HG03342 (cell line): ENCODE measurements at regions not wholly inside any gene's neighbourhood (a gene's known extent, or its start where the extent isn't known, plus 50 kb on each side); places are given as distances from the start of the nearest gene placed in this dataset.
"Not testable (repeated sequence)": the region's sequence is repeated elsewhere in the genome, so short reads cannot be mapped to it uniquely, and the experiment has no call there.

ENCODE experiments used
- ATAC-seq: cut with Tn5 transposase; IDR thresholded peaks from one replicate; pipeline ENCODE4 v1.9.1; 2021; ENCODE audit warnings: mild to moderate bottlenecking, moderate library complexity; ENCODE audit not compliant: unreplicated experiment

DNA sequence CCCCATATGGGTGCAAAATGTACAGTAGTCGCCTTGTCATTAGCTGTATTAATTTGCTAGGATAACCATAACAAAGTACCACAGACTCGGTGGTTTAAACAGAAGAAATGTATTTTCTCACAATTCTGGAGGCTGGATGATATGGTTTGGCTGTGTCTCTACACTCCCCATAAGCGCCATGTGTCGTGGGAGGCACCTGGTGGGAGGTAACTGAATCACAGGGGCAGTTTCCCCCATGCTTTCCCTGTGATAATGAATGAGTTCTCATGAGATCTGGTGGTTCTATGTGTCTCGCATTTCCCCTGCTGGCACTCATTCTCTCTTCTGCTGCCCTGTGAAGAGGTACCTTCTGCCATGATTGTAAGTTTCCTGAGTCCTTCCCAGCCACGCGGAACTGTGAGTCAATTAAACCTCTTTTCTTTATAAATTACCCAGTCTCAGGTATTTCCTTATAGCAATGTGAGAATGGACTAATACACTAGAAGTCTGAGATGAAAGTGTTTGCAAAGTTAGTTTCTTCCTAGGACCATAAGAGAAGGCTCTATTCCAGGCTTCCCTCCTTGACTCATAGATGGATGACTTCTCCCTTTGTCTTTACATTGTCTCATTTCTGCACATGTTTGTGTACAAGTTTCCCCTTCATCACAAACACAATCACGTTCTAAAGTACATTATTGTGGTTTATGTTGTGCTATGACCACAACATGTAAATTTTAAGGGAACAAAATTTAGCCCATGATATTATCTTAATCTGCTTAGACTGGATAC is 1442.6 kb downstream of the SUCLG1 start:
- ATAC-seq = no peak

GRCh38 chr2:83015900-83016299 is 1443.2 kb downstream of the SUCLG1 start:
- ATAC-seq = no peak

GRCh38 chr2:83015035-83015715 is 1443.9 kb downstream of the SUCLG1 start:
- no peak for ATAC-seq

- no peak for ATAC-seq
Measured at GRCh38 chr2:83014462-83014861, 1444.6 kb downstream of the SUCLG1 start.

- ATAC-seq = no peak
Measured at GRCh38 chr2:83006961-83007360, 1452.1 kb downstream of the SUCLG1 start.

GRCh38 chr2:83003555-83003954 is 1455.5 kb downstream of the SUCLG1 start:
- no peak for ATAC-seq

DNA sequence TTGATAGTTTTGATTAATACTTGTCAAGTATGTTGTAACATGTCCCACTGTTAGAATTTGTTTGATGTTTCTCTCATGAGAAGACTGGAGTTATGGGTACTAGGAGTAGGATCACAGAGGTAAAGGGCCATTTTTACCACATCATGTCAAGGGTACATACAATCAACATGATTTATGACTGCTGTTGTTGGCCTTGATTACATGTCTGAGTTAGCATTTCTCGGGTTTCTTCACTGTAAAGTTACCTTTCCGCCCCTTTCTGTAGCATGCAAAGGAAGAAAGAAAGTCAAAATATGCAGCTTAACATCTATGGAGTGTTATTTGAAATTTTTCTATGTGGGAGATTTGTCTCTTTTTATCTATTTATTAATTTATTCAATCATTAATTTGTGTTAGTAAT is 1456.4 kb downstream of the SUCLG1 start:
- no peak for ATAC-seq

- ATAC-seq = no peak
Measured at GRCh38 chr2:82998781-82999180, 1460.3 kb downstream of the SUCLG1 start.

GRCh38 chr2:82996217-82996616 is 1462.9 kb downstream of the SUCLG1 start:
- ATAC-seq = no peak

DNA sequence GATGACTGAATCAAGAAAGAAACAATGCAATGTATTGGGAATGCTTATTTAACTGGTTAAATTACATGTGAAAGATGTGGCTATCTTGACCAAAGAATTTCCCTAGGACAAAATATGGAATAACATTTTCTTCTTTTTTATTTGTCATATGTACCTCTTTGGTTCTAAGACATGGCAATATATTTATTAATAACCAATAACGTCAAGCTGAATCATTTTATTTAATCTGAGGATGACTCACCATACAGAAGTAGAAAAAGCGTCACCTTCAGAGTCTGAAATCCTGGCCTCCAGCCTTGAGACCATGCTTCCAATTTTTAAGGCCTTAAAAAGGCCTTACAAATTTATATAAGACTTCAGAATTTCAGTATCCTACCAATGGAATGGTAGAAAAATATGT is 1464.9 kb downstream of the SUCLG1 start:
- no peak for ATAC-seq

- no peak for ATAC-seq
Measured at GRCh38 chr2:82993609-82994008, 1465.5 kb downstream of the SUCLG1 start.

DNA sequence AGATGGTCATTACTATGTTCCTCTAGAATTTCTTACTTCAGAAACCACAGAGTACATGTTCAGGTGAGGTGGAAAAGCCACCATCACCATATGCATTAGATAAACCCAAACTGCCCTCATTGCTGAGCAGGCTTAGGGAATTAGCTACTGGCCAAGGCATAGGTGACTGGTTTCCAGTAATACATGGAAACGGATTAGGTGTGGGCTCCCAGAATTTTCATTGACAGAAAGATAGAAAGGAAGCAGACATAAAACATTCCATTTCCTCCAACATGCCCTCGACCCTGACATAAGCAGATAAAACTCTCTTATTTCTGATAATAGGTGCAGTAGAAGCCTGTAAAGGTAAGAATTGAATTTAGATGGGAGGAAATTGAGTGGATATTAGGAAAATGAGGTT is 1466.1 kb downstream of the SUCLG1 start:
- no peak for ATAC-seq

DNA sequence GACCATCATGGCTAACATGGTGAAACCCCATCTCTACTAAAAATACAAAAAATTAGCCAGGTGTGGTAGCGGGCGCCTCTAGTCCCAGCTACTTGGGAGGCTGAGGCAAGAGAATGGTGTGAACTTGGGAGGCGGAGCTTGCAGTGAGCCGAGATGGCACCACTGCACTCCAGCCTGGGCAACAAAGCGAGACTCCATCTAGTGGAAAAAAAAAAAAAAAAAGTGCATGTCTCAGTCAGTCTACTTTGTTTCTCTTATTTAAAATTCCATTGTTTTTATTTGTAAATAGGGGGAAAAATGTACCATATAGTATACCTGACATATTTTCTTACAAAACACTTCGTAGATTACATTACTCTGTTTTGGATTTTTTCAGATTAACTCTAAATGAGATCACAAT is 1471.4 kb downstream of the SUCLG1 start:
- not testable (repeated sequence) for ATAC-seq

DNA sequence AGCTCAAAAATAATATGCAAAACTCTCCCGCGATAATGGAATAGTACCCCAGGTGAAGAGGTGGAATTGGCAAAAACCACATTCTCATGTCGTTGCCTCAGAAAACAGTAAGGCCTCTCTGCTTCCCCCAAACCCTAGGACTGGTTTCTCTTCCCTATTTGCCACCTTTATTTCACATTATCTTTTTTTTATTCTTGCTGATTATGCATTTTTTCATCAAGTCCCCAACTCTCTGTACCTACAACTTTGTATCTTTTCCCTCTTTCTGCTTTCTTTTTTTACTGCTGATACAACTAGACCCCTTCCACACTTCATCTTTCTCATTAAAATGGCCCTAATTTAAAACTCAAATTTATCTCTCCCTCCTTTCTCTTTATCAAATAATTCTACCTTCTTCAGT is 1472.2 kb downstream of the SUCLG1 start:
- ATAC-seq = no peak

DNA sequence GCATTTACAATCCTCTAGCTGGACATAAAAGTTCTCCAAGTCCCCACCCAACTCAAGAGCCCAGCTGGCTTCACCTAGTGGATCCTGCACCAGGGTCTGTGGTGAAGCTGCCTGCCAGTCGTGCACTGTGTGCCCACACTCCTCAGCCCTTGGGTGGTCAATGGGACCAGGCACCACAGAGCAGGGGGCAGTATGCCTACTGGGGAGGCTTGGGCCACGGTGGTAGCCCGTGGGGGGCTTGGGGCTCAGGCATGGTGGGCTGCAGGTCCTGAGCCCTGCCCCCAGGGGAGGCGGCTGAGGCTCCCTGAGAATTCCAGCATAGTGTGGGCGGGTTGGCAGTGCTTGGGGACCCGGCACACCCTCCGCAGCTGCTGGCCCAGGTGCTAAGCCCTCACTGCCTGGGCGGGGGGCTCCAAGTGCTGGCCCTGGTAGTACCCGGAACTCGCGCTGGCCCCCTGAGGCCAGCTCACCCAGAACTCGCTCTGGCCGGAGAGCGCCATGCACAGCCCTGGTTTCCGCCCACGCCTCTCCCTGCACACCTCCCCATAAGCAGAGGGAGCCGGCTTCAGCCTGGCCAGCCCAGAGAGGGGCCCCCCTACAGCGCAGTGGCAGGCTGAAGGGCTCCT is 1473.4 kb downstream of the SUCLG1 start:
- ATAC-seq = no peak

DNA sequence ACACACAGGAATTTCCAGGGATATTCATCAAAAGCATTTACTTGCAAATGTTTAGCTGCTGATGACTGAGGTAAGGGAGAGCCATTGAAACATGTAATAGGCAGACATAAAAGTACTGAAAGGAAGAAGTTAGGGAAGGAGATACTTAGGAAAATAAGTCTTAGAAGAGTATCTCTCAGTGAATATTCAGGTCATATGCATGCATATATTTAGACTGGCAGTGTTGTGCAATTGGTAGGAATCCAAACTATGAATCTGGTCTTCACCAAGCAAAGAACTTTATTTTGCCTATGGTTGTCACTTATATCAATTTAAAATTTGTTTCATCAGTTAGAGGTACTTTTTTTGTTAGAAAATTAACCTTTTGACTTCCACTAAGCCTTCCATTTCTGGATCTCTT is 1490.7 kb downstream of the SUCLG1 start:
- no peak for ATAC-seq

DNA sequence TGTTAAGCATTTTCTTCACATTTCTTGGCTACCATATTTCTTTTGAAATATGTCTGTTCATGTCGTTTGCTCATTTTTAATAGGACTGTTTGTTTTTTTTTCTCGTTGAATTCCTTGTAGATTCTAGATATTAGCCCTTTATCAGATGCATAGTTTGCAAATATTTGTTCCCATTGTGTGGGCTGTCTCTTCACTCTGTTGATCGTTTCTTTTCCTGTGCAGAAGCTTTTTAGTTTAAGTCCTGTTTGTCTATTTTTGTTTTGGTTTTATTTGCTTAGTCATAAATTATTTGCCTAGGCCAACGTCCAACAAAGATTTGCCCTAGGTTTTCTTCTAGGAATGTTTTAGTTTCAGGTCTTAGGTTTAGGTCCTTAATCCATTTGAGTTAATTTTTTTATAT is 1494.7 kb downstream of the SUCLG1 start:
- no peak for ATAC-seq

- no peak for ATAC-seq
Measured at GRCh38 chr2:82959727-82960126, 1499.4 kb downstream of the SUCLG1 start.

- no peak for ATAC-seq
Measured at GRCh38 chr2:82954868-82955267, 1504.2 kb downstream of the SUCLG1 start.

- ATAC-seq = no peak
Measured at GRCh38 chr2:82939211-82939610, 1519.9 kb downstream of the SUCLG1 start.

- ATAC-seq = not testable (repeated sequence)
Measured at GRCh38 chr2:82938321-82938845, 1520.7 kb downstream of the SUCLG1 start.

- ATAC-seq = no peak
Measured at GRCh38 chr2:82913566-82913965, 1545.5 kb downstream of the SUCLG1 start.
